Adrenal gland (tissue), 9 donors: ENCODE measurements at regions not wholly inside any gene's neighbourhood (a gene's known extent, or its start where the extent isn't known, plus 50 kb on each side); places are given as distances from the start of the nearest gene placed in this dataset.

Experiments used
- DNase-seq, 7 donors: peaks; one replicate each; pipeline ENCODE4 v3.0.0-alpha.2; 2019 to 2020
- H3K27ac ChIP-seq, 5 donors: fragments of 200-600 bp; sonication (generic) in 4 of 5; 1 replicate in 3 of 5; 2 replicates in 2 of 5; pipeline versions ENCODE4 v1.5.1 to v1.8.0; 2016 to 2020; ENCODE audit warnings: mild to moderate bottlenecking in 1 of 5
- H3K27me3 ChIP-seq: fragments of 200-600 bp; 2 replicates; pipeline ENCODE4 v1.8.0; 2021
- H3K36me3 ChIP-seq, 2 donors: fragments of 200-600 bp; replicated peaks in 1 of 2; 1 replicate in 1 of 2; 2 replicates in 1 of 2; pipeline versions ENCODE4 v1.5.1 to v1.8.0; 2018 to 2022
- H3K4me1 ChIP-seq, 2 donors: fragments of 200-600 bp; replicated peaks in 1 of 2; 1 replicate in 1 of 2; 2 replicates in 1 of 2; pipeline versions ENCODE4 v1.5.1 to v1.8.0; 2018 to 2021
- H3K4me3 ChIP-seq, 4 donors: fragments of 200-600 bp; sonication (generic) in 3 of 4; one replicate each; pipeline ENCODE4 v1.5.1; 2016 to 2018
- H3K9me3 ChIP-seq, 3 donors: fragments of 200-600 bp; sonication (generic) in 1 of 3; replicated peaks in 1 of 3; 1 replicate in 2 of 3; 2 replicates in 1 of 3; pipeline versions ENCODE4 v1.5.1 to v1.8.0; 2016 to 2021
- CTCF ChIP-seq, 6 experiments: fragments of 450-650 bp in 4 of 6; fragments of 200-600 bp in 2 of 6; sonication (generic) in 1 of 6; IDR thresholded peaks; 1 replicate in 5 of 6; 2 replicates in 1 of 6; pipeline versions ENCODE4 v1.5.1 to v1.8.0; 2016 to 2021; ENCODE audit warnings: antibody characterized with exemption in 6 of 6, mild to moderate bottlenecking in 2 of 6, moderate library complexity in 1 of 6
- POLR2A ChIP-seq, 2 donors: fragments of 450-650 bp; IDR thresholded peaks; one replicate each; pipeline ENCODE4 v1.6.1; 2017; ENCODE audit warnings: antibody characterized with exemption in 2 of 2, mild to moderate bottlenecking in 2 of 2, moderate library complexity in 1 of 2
- WGBS, 4 donors: extraction: QIAGEN DNeasy Blood & Tissue Kit in 2 of 4; methylation state at CpG; one replicate each; pipeline versions ENCODE4 v1.1.5 to v1.1.7; 2013 to 2017; 5-methylcytosine and 5-hydroxymethylcytosine counted together
- intact Hi-C, 2 donors: fragments of 100-400 bp; cut with DNase I; formaldehyde crosslinking; loops; one replicate each; pipeline versions ENCODE4 v1.14.1 to v1.15.0; 2022 to 2023
- donor health status: healthy with polysubstance abuse.
- donor health status: Bipolar disorder and iron deficiency.
- donor health status: DM: yes; HTN: yes; CAD: no.
- donor health status: DM: no; HTN: no; CAD: no.
- donor health status: DM: no; HTN: no; CAD: no.

- intact Hi-C loops: no loop called here
- DNase-seq: no peak
- Histone ChIP-seq H3K27me3 (no peaks in the 10 kb centered on the region), H3K4me1 (no peaks in the 10 kb centered on the region), H3K9me3 (no peaks in the 10 kb centered on the region), H3K36me3 (no peaks in the 10 kb centered on the region), H3K4me3 (no peak overlapping the region), H3K27ac (no peak overlapping the region)
- TF ChIP-seq CTCF (IDR thresholded peaks at IDR 0.05): no peak
- 91 to 94% (median 93%) methylated on average over 10 of the region's 10 CpGs for WGBS, 4 donors
These were observed 541.7 kb downstream of the FGF9 start for GRCh38 chr13:22212576-22212975.

- Histone ChIP-seq H3K27me3 (no peaks in the 10 kb centered on the region), H3K4me3 (no peak overlapping the region), H3K9me3 (no peaks in the 10 kb centered on the region), H3K27ac (no peak overlapping the region), H3K36me3 (no peaks in the 10 kb centered on the region), H3K4me1 (no peaks in the 10 kb centered on the region)
- no peak for DNase-seq
- no peak for TF ChIP-seq CTCF (IDR thresholded peaks at IDR 0.05)
- no peak for TF ChIP-seq POLR2A (IDR thresholded peaks at IDR 0.05)
- intact Hi-C loops: no loop called here
- 64 to 81% (median 74%) methylated on average over 3 of the region's 3 CpGs for WGBS, 4 donors
These were observed 543.3 kb downstream of the FGF9 start for GRCh38 chr13:22214184-22214583.

GRCh38 chr13:22218797-22219196 is 547.9 kb downstream of the FGF9 start:
- intact Hi-C loops: no loop called here
- Histone ChIP-seq H3K4me3 (no peak overlapping the region), H3K27ac (no peak overlapping the region), H3K4me1 (no peaks in the 10 kb centered on the region), H3K9me3 (no peaks in the 10 kb centered on the region), H3K36me3 (no peaks in the 10 kb centered on the region), H3K27me3 (no peaks in the 10 kb centered on the region)
- peak in 1 of 7 donors; percentile 12 for DNase-seq
- TF ChIP-seq POLR2A (IDR thresholded peaks at IDR 0.05) (no peak), CTCF (IDR thresholded peaks at IDR 0.05) (no peak)
- WGBS, 4 donors: 14 to 27% (median 23%) methylated on average over 4 of the region's 4 CpGs

- H3K4me3 ChIP-seq: no peak overlapping the region
- no peaks in the 10 kb centered on the region for H3K27me3 ChIP-seq
- H3K36me3 ChIP-seq: no peaks in the 10 kb centered on the region
- TF ChIP-seq POLR2A (IDR thresholded peaks at IDR 0.05) (no peak), CTCF (IDR thresholded peaks at IDR 0.05) (no peak)
- H3K27ac ChIP-seq: no peak overlapping the region
- intact Hi-C loops: no loop called here
- WGBS, 4 donors: 92 to 100% (median 95%) methylated on average over 2 of the region's 2 CpGs
- no peaks in the 10 kb centered on the region for H3K9me3 ChIP-seq
- H3K4me1 ChIP-seq: no peaks in the 10 kb centered on the region
- no peak for DNase-seq
These were observed 548.8 kb downstream of the FGF9 start for GRCh38 chr13:22219709-22220108.
